ENCODE measurements at regions not wholly inside any gene's neighbourhood (a gene's known extent, or its start where the extent isn't known, plus 50 kb on each side); places are given as distances from the start of the nearest gene placed in this dataset.
"Not testable (repeated sequence)": the region's sequence is repeated elsewhere in the genome, so short reads cannot be mapped to it uniquely, and the experiment has no call there.

DNA sequence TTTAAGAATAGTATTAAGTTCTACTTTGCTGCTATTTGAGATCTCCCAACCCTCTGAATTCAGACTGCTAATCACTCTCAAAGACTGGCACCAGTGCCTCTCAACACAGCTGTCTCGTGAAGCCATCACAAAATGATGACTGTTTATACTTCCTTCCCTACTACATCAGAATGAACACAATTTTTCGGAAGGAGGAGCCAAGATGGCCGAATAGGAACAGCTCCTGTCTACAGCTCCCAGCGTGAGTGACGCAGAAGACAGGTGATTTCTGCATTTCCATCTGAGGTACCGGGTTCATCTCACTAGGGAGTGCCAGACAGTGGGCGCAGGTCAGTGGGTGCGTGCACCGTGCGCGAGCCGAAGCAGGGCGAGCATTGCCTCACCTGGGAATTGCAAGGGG lies 314.4 kb downstream of the PAX3 start:
- TF ChIP-seq ZNF274 (IDR thresholded peaks at IDR 0.05; ENCODE audit: low read depth, low read length); YY1 (IDR thresholded peaks at IDR 0.05; ENCODE audit: insufficient read depth, insufficient read length): not testable (repeated sequence)
